ENCODE measurements at regions not wholly inside any gene's neighbourhood (a gene's known extent, or its start where the extent isn't known, plus 50 kb on each side); places are given as distances from the start of the nearest gene placed in this dataset.
"Not testable (repeated sequence)": the region's sequence is repeated elsewhere in the genome, so short reads cannot be mapped to it uniquely, and the experiment has no call there.

DNA sequence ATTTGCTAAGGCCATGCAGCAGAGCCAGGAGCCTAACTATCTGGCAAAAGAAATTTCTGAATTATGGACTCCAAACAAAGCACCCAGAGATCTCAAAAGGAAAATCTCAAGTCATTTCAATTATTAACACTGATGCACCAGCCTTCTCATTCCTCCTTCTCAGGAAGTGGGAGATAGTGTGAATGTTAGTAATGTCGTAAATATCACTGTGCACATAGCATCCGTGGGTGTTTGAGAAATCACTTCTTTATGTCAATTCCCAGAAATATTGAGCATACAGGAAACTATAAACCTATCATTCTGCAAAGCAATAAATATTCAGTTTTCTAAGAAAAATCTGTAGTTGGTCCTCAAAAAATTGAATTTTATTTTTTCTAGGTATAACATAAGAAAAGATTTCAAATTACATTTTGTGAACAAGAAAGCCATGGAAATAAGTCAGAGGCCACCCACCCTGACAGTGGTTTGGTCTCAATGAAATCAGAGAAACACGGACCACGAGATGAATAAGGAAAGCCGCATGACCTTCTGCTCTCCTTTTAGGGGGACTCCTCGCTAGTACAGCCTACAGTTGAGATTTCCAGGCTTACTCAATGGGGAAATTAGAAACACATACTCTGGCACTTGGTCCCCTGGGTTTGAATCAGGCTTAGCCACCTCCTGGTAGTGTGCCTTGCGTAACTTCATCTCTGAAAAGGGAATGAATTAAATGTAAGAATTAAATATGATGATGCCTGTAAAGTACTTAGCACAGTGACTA lies 120.6 kb downstream of the DIRAS2 start:
- no peak for DNase-seq

DNA sequence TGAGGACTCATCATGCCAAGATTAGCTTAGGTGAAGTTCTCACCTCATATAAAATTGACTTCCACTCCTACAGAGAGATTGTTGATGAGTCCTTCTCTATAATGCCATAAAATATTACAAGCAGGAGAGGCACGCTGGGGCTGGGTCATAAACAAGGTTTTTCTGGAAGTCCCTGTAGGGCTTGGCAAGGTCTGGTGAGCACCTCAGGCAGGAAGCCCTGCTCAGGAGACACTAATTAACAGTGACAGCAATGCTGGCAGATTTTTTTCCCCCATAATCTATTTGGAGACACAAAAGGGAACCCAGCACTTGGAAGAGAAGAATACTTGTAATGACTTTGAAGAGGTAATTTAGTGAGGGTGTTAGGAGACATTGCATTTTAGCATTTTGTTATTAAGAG lies 118.7 kb downstream of the DIRAS2 start:
- no peak for DNase-seq

- no peak for DNase-seq
These were observed 116.2 kb downstream of the DIRAS2 start for GRCh38 chr9:90526386-90526785.

DNA sequence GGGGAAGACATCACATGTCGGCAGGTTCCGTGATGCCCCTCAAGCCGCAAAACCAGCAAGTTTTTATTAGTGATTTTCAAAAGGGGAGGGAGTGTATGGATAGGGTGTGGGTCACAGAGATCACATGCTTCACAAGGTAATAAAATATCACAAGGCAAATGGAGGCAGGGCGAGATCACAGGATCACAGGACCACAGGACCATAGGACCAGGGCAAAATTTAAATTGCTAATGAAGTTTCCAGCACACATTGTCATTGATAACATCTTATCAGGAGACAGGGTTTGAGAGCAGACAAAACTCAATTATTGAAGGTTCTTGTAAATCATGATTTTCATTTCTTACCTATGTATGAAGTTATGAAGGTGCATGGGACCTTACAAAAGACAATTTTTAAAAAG lies 106.5 kb downstream of the DIRAS2 start:
- not testable (repeated sequence) for DNase-seq

DNA sequence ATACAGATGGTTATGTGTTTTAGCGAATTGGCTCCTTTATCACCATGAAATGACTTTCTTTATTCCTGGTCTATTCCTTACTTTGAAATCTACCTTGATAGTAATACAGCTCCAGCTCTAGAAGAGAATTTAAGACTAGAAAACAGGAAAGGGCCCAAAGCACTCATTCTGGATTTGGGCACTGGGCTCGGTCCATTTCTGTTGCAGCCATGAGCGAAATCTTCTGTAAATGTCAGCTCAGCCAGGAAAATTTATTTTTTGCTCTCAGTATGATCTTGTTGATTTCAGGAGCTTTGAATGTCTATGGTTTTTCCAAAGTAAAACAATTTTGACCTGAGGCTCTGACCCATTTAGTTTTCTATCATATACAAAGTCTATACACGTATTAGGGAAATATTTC lies 104.1 kb downstream of the DIRAS2 start:
- no peak for DNase-seq

- no peak for DNase-seq
These were observed 103.3 kb downstream of the DIRAS2 start for GRCh38 chr9:90539286-90539685.

DNA sequence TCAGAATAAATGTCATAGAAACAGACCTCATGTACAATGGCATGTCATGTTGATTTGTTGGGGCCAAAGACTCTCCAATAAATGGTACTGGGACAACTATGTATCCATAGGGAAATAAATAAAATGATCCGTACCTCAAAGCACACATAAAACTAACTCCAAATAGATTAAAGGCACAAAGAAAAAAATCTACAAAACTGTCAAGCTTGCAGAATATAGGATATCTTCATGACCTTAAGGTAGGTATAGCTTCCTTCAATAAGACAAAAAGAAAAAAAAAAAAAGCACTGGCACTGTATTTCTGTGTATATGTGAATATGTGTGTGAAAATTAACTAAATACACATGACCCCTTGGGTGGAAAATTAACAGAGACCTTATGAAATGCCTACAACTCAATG lies 101.9 kb downstream of the DIRAS2 start:
- DNase-seq = no peak

- DNase-seq = no peak
These were observed 98.1 kb downstream of the DIRAS2 start for GRCh38 chr9:90544488-90544887.

DNA sequence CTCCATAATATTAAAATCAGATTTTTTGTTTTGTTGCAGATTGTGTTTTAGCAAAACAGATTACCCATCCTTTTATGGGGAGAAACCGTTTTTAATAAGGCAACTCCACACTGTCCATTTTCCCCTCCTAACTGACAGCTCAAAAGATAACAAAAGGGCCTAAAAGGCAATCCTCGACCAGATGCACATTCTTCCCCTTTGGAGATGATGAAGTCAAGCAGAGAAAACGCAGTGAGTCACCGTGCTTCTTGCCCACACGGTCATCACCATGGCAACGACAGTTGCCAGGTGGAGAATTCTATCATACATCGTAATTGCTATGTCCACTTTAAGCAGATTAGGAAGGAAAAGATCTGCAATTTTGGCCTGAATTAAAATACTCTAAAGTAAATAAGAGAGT lies 96.4 kb downstream of the DIRAS2 start:
- no peak for DNase-seq

GRCh38 chr9:90547896-90548295 lies 94.7 kb downstream of the DIRAS2 start:
- no peak for DNase-seq

GRCh38 chr9:90552317-90552716 lies 90.3 kb downstream of the DIRAS2 start:
- DNase-seq = no peak

DNA sequence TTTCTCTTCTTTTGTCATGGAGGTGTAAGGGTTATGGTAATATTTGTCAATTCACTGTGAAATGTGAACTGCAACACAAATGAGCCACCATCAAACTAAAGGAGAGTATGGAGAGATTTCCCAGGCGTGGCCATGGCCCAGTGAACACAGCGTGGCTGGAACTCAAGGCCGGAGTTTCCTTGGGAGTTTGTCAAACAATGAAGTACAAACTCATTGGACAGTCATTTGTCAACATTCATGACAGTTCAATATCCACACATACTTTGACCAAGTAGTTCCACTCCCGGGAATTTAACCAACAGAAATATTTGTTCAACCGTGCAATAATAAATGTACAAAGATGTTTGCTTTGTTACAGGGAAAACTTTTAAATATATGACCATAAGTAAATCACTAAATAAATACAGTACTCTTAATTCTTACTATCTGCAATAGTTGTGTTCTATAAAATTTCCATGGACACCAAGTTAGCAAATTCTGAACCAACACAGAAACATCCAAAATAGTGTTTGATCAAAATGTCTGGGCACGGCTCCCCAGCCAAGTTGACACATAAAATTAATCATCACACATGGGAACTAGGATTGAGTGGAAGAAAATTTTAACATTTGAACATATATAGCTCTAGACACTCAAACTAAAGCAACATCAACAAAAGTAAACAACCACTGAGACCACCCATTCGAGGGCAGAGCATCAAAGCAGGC lies 87.1 kb downstream of the DIRAS2 start:
- no peak for DNase-seq

DNA sequence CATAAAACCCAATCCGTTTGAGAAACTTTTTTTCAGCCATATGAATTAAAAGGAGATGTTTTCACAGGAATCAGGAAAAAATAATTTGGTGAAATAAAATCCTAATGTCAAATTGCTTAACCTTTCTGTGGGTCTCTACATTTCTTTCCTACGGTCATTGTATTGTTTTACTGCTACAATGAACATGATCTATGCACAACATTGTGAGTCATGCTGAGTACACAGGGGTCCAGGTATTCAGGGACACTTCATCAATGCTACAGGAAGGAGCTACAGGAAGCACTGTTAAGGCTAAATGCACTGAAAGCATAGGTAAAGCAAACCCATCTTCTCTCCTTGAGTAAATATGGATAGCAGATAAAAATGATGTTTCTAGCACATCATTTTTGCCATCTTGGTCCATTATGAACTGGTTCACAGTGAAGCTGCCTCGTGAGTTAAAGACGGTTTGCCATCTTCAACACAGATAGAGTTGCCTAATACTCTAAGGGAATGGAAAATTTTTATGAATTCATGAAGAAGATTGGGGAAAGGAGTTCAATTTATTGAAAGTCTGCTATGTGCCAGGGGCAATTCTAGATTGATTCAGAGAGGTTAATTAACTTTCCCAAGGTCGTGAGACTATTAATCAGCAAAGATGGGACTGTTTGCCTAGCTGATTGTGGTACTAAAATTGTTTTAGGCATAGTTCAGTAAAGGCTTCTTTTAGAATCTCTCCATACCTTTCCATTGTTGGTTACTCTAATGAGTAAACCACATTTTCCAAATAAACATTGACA lies 85.5 kb downstream of the DIRAS2 start:
- DNase-seq = no peak

DNA sequence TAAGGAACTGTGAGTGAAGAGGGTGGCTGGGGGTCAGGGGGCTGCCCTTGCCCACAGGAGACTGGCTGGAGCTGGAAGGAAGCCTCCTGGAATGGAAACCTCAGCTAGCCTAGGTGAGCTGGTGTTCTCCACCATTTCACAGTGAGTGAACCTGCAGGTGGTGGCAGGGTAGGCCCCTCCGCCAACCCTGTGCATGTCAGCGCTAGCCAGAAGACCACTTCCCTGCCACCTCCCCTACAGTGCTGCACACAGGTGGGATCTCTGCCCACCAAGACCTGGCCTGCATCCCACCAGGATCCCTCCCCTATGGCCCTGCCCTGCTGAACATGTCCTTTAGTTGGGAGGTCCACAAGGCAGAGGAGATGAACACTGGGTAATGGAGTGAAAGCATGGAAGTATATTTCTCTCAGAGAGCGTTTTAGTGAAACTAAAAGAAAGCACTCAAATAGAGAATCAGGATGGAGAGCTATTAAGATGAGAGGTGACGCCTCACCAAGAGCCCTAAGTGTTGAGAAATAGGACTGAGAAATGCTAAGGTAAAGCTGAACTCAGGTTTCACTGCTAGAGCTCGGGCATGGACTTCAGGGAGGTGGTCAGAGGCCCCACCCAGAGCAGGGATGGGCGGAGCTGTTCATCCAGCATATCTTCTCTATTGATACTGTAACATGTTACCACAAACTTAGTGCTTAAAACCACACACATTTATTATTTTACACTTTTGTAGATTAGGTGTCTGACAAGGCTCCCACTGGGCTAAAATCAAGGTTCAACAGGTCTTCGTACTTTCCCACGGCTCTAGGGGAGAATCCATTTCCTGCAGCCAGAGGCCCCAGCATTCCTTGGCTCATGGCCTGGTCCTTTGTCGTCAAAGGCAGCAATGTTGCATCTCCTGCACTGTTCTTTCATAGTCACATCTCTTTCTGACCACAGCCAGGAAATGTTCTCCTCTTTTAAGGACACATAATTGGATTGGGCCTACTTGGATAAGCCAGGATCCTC lies 83.2 kb downstream of the DIRAS2 start:
- DNase-seq = no peak
